Adipocyte (in vitro differentiated cells): ENCODE measurements at regions not wholly inside any gene's neighbourhood (a gene's known extent, or its start where the extent isn't known, plus 50 kb on each side); places are given as distances from the start of the nearest gene placed in this dataset.

Source experiments
- DNase-seq: peaks from one replicate; pipeline ENCODE4 v3.0.0-alpha.2; 2015; ENCODE audit warnings: low read depth
- H3K27me3 ChIP-seq: replicated peaks from 2 replicates; pipeline ENCODE4 v1.7.0; 2013; ENCODE audit warnings: mild to moderate bottlenecking, low read length, moderate library complexity; ENCODE audit not compliant: control insufficient read depth, insufficient read depth
- H3K36me3 ChIP-seq: 2 replicates; pipeline ENCODE4 v1.7.0; 2013; ENCODE audit warnings: low read length, mild to moderate bottlenecking, moderate library complexity; ENCODE audit not compliant: control insufficient read depth, insufficient read depth, severe bottlenecking
- H3K4me1 ChIP-seq: 2 replicates; pipeline ENCODE4 v1.7.0; 2013; ENCODE audit warnings: mild to moderate bottlenecking, low read length, moderate library complexity; ENCODE audit not compliant: control insufficient read depth, insufficient read depth
- H3K4me3 ChIP-seq: 2 replicates; pipeline ENCODE4 v1.7.0; 2013; ENCODE audit warnings: mild to moderate bottlenecking, low read length, moderate library complexity
- H3K9ac ChIP-seq: 2 replicates; pipeline ENCODE4 v1.7.0; 2013; ENCODE audit warnings: mild to moderate bottlenecking, low read length, moderate library complexity
- H3K9me3 ChIP-seq: 2 replicates; pipeline ENCODE4 v1.7.0; 2013; ENCODE audit warnings: mild to moderate bottlenecking, low read length, moderate library complexity; ENCODE audit not compliant: control insufficient read depth

DNA sequence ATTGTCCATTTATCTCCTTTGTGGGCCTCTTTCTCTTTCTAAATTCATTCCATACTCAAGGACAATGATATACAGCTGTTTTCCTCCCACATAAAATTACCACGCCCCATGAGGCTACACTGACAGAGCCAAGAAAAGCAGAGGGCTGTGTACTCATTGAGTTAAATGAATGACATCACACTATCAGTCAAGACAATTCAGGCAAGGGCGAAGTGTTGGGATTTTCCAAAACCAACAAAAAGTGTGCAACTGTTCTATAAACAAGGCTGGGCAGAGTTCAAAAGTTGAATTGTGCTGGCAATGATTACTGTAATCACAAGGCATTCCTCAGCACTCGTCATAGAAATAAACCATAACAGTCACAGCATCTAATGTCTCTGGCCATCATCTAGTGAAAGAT is 799.6 kb upstream of the DIAPH2 start:
- H3K4me1 ChIP-seq, result peaks cover 12% of the 10 kb centered on the region
- no peak overlapping the region for H3K4me3 ChIP-seq
- no peaks in the 10 kb centered on the region for H3K9me3 ChIP-seq
- H3K9ac ChIP-seq, result no peak overlapping the region
- peaks cover 6% of the 10 kb centered on the region for H3K27me3 ChIP-seq
- peak; percentile 32 for DNase-seq
- H3K36me3 ChIP-seq, result no peaks in the 10 kb centered on the region

DNA sequence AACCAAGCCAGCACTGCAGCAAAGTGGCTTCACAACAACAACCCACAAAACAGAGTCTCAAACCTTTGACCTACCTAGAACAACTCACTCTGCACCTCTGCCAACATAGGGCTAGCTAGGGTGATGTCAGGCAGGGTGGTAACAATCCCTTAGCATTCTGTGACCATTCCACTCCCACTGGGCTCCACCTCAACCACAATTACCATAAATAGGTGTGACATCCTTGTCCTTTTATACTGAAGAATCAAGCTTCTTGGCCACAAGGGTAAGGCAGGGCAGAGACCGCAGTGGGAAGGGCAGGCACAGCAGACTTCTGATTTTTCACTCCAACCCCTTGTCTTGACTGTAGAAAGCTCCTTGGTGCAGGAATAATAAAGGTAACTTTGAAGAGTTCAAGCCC is 795.4 kb upstream of the DIAPH2 start:
- H3K4me3 ChIP-seq, result no peak overlapping the region
- H3K4me1 ChIP-seq, result peaks cover 12% of the 10 kb centered on the region
- H3K9me3 ChIP-seq, result no peaks in the 10 kb centered on the region
- no peak for DNase-seq
- no peaks in the 10 kb centered on the region for H3K36me3 ChIP-seq
- peaks cover 6% of the 10 kb centered on the region for H3K27me3 ChIP-seq
- H3K9ac ChIP-seq, result no peak overlapping the region

DNA sequence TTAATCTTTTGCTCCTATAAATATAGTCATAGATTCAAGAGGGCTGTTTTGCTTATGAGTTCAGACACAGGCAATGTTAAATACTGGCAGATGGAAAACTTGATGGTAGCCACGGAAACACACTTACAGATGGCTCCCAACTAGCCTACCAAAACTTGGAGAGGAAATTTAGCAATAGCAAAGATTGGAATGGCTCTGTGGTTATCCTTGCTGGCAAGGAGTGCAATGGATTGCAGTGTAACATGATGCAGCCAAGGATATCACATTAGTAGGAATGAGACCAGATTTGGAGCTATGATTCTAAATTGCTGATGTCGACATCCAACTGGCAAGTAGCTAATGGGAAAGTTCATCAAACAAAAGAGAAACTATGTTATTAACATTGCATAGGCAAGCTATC is 791.0 kb upstream of the DIAPH2 start:
- no peak overlapping the region for H3K4me3 ChIP-seq
- no peaks in the 10 kb centered on the region for H3K9me3 ChIP-seq
- peaks cover 10% of the 10 kb centered on the region for H3K27me3 ChIP-seq
- no peaks in the 10 kb centered on the region for H3K36me3 ChIP-seq
- no peaks in the 10 kb centered on the region for H3K4me1 ChIP-seq
- H3K9ac ChIP-seq, result no peak overlapping the region
- peak; percentile 5 for DNase-seq

DNA sequence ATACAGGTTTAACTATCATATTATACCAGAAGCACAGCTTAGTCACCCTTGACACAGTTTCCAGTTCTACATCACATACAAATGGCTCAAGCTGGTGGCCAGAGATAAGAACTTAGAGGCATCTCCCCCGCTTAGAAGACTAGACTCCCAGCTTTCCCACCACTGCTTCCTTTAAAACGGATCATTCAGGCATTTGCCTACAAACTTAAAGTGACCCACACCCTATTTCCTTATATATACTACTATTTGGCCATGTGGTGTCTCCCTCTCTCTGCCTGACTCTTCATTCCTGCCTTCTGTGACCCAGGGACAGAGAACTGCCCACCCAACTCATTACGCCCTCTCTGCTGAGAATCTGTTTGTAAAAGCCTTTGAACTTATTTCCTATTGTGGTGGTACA is 781.2 kb upstream of the DIAPH2 start:
- no peaks in the 10 kb centered on the region for H3K4me1 ChIP-seq
- peaks cover 5% of the 10 kb centered on the region for H3K27me3 ChIP-seq
- H3K36me3 ChIP-seq, result no peaks in the 10 kb centered on the region
- H3K4me3 ChIP-seq, result no peak overlapping the region
- DNase-seq, result no peak
- no peak overlapping the region for H3K9ac ChIP-seq
- peaks cover 10% of the 10 kb centered on the region for H3K9me3 ChIP-seq

DNA sequence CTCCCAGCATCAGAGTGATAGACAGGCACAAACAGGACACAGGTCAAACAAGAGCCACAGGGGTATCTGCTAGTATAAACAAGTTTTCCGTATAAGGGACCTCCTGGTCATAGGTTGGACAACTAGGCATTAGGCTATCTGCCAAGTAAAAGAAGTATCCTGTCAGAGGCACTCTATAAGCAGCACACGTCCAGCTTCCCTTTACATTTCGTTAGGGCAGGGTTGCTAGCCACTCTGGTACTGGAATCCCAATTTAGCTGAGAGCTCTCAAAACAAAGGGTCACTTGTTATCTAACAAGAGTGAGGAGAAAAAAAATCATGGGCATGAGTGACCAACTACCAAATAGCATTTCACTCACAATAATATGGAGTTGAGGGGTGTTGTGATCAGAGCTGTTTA is 780.7 kb upstream of the DIAPH2 start:
- Histone ChIP-seq H3K4me1 (no peaks in the 10 kb centered on the region), H3K9ac (no peak overlapping the region), H3K27me3 (peaks cover 8% of the 10 kb centered on the region), H3K9me3 (peaks cover 8% of the 10 kb centered on the region), H3K4me3 (no peak overlapping the region), H3K36me3 (no peaks in the 10 kb centered on the region)
- no peak for DNase-seq

DNA sequence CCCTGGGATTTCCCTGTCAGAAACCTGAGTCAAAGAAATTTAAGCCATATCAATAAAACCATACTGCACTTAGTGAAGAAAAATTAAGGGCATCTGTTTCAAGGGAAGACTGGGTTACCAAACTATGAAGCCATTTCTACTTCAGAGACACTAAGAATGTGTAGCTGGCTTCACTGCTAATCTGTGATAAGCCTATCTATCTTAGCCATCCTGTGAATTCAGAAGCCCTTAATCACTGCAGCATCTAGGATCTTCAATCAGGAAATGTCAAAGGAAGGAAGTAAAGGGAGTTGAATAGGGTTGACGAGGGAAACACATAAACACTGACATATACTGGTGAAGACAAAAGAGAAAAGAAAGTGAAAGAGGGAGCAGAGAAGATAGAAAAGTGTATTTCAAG is 777.6 kb upstream of the DIAPH2 start:
- H3K4me3 ChIP-seq, result no peak overlapping the region
- DNase-seq, result no peak
- H3K27me3 ChIP-seq, result peaks cover 10% of the 10 kb centered on the region
- H3K4me1 ChIP-seq, result no peaks in the 10 kb centered on the region
- no peaks in the 10 kb centered on the region for H3K9me3 ChIP-seq
- no peak overlapping the region for H3K9ac ChIP-seq
- no peaks in the 10 kb centered on the region for H3K36me3 ChIP-seq

DNA sequence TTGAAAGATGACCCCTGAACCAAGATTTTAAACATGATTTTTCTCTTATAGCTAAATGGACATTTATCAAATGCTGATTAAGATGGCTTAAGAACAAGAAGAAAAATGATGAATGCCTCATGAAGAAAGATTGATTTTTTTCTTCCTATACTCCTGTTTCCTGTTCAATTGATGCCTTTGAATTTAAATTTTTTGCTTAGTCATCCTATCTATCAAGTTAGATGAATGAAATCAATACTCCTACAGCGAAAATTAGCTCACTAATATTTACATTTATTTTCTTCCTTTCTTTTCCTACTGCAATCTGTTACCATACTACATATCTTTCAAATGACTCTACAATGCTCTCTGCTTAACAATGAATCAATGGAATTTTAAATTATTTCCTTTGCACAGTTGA is 773.6 kb upstream of the DIAPH2 start:
- H3K4me1 ChIP-seq, result no peaks in the 10 kb centered on the region
- H3K9ac ChIP-seq, result no peak overlapping the region
- H3K27me3 ChIP-seq, result peaks cover 4% of the 10 kb centered on the region
- no peaks in the 10 kb centered on the region for H3K9me3 ChIP-seq
- no peaks in the 10 kb centered on the region for H3K36me3 ChIP-seq
- DNase-seq, result no peak
- H3K4me3 ChIP-seq, result no peak overlapping the region

DNA sequence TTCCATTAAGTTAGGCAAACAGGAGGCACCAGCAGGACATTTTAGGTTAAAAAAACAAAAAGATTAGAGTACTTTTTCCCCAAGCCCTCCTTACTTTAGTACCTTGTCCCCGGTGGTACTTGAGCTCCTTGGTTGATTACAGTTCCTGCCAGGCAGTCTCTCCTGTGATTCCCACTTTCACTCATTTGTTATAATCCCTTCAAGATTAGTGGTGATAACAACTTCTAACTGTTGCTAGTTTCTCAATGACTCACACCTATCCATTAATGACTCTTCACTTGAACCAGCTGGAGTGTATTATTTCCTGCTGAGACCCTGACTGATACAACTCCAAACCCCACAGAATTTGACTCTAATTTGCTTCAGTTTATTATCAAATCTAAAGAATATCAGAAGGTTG is 765.0 kb upstream of the DIAPH2 start:
- no peak for DNase-seq
- peaks cover 11% of the 10 kb centered on the region for H3K27me3 ChIP-seq
- no peaks in the 10 kb centered on the region for H3K36me3 ChIP-seq
- no peak overlapping the region for H3K4me3 ChIP-seq
- no peaks in the 10 kb centered on the region for H3K9me3 ChIP-seq
- no peak overlapping the region for H3K9ac ChIP-seq
- H3K4me1 ChIP-seq, result no peaks in the 10 kb centered on the region

DNA sequence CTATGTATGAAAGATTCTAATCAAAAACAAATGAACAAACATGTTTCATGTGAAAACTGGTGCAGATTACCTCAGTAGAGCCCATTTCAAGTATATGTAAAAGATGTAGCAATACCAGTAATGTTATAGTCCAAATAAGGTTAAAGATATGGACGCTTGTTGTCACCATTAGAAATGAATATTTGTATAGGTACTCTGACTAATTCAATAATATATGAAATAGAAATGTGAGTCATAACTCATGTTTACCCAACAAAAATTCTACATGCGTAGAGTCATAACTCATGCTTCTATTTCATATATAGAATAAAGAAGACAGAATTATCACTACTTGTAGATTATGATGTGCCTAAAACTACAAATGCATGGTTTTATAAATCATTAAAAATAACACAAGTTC is 739.1 kb upstream of the DIAPH2 start:
- Histone ChIP-seq H3K9ac (no peak overlapping the region), H3K4me1 (no peaks in the 10 kb centered on the region), H3K36me3 (no peaks in the 10 kb centered on the region), H3K27me3 (peaks cover 3% of the 10 kb centered on the region), H3K4me3 (no peak overlapping the region), H3K9me3 (no peaks in the 10 kb centered on the region)
- DNase-seq, result no peak

DNA sequence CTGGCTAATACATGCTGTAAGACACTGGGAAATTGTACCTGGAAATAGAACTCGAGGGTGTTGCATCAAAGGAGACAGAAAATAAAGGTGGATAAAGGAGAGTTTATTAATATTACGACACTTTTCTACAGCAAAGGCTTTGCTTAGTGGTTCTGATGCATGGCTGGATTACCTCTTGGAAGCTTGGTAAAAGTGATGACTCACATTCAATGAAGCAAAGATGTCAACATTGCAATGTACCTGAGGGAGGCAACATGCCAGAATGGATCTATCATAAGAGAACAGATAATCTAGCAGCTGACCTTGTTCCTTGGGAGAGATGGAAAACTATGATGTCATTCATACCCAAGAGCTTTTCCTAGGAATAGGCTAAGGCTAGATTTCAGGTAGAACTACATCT is 735.1 kb upstream of the DIAPH2 start:
- DNase-seq, result no peak
- H3K4me1 ChIP-seq, result no peaks in the 10 kb centered on the region
- no peaks in the 10 kb centered on the region for H3K9me3 ChIP-seq
- no peaks in the 10 kb centered on the region for H3K36me3 ChIP-seq
- H3K4me3 ChIP-seq, result no peak overlapping the region
- peaks cover 3% of the 10 kb centered on the region for H3K27me3 ChIP-seq
- no peak overlapping the region for H3K9ac ChIP-seq

DNA sequence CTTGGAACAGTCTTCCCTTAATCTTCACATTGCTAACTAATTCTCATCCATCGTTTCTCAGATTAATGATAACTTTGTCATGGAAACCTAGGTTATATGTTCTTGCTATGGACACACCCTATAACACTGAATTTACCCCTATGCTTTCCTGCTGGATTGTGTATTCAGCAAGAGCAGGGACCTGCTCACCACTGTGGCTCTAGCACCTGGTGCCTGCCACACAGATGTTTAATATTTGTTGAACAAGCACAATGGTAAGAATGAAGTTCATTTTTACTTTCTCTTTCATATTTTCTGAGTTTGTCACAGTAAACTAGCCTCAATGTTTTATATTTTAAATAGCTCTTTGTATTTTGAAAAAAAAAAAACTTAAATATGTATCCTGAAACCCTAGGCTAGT is 734.0 kb upstream of the DIAPH2 start:
- Histone ChIP-seq H3K9ac (no peak overlapping the region), H3K27me3 (peaks cover 3% of the 10 kb centered on the region), H3K9me3 (no peaks in the 10 kb centered on the region), H3K4me3 (no peak overlapping the region), H3K4me1 (no peaks in the 10 kb centered on the region), H3K36me3 (no peaks in the 10 kb centered on the region)
- no peak for DNase-seq

DNA sequence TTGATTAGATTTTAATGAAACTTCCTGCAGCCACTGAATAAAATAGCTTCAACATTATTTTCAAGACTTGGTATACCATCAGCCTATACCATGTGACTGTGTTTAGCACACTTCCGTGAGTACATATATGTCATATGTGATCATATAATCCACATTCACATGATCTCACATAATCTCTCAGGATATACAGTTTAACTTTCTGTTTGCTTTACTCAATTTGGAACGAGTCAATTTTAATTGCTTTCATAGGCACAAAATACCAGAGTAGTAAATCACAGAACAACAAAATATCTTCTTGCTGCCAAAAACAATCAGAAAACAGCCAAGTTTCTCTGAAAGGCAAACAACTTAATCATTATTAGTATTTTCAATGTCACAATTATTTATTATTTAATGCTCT is 731.1 kb upstream of the DIAPH2 start:
- no peak for DNase-seq
- no peaks in the 10 kb centered on the region for H3K4me1 ChIP-seq
- no peak overlapping the region for H3K4me3 ChIP-seq
- no peak overlapping the region for H3K9ac ChIP-seq
- peaks cover 3% of the 10 kb centered on the region for H3K27me3 ChIP-seq
- peaks cover 6% of the 10 kb centered on the region for H3K9me3 ChIP-seq
- H3K36me3 ChIP-seq, result no peaks in the 10 kb centered on the region
